HG03095 (cell line): ENCODE measurements at regions not wholly inside any gene's neighbourhood (a gene's known extent, or its start where the extent isn't known, plus 50 kb on each side); places are given as distances from the start of the nearest gene placed in this dataset.
"Not testable (repeated sequence)": the region's sequence is repeated elsewhere in the genome, so short reads cannot be mapped to it uniquely, and the experiment has no call there.

ENCODE experiments used
- ATAC-seq: cut with Tn5 transposase; IDR thresholded peaks from one replicate; pipeline ENCODE4 v1.9.1; 2021; ENCODE audit warnings: moderate library complexity; ENCODE audit not compliant: unreplicated experiment

DNA sequence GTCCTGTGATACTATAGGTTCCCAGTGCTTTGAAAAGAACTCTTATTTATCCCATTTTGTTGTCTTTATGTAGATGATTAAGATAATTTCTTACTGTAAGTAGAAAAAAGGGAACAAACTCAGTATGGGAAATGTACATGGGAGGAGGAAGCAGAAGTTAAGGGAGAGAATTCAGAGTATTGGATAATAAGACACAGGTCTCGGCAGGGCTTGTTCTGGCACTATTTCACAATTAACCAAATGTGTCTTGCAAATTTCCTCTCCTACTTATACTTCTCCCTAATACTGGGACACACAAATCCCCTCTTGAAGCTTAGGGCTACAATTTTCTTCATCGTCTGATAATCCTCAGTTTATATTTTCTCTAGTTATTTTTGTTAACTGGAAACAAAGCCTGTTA is 744.0 kb downstream of the ADCYAP1 start:
- no peak for ATAC-seq

DNA sequence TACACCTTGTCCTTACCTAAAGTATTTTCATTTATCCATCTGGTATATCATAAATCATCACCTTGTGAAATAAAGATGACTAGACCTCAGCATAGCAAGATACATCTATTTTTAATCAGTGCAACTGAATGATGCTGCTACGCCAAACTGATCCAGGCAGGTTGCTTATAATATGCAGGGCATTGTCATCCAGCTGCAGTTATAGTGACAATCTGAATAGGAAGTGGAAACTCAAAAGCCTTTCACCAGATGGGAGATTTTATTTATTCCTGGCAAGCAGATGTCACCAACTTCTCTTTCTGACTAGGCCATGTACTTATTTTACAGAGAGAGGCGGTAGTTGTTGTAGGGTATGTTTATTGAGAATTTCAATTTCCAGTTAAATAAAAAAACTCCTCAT is 747.3 kb downstream of the ADCYAP1 start:
- no peak for ATAC-seq

DNA sequence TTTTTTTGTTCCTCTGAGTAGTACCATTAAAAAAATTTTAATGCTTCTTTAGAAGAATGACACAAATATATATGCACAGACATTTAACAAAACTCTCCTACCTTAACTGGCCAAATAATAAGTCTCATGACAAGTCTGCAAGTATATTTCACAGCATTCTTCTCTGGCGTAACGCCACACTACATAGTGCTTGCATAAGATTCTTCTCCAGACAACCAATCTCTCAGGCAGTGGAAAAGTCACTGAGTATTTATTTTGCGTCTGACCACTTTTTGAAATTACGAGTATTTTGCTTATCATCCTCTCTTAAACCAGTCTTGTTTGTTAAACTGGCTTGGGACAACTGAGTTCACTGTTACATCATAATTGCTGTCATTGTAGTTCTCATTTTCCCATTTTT is 749.2 kb downstream of the ADCYAP1 start:
- ATAC-seq, result no peak

DNA sequence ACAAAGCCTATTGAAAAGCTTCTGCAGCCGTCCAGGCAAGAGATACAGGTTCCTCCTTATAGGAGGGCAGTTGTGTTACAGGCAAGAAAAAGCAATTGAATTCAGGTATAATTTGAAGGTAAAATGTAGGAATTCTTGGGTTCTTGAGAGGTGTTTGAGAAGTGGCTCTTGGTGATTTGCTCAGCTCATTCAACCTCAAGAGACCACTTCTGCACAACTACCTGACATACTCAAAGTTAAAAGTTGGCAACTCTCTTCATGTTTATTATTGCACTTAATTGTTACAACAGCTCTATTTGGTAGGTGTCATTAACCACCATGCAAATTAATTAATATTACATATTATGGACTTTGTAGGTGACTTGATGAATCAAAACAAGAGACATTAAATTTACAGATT is 753.2 kb downstream of the ADCYAP1 start:
- ATAC-seq, result no peak

DNA sequence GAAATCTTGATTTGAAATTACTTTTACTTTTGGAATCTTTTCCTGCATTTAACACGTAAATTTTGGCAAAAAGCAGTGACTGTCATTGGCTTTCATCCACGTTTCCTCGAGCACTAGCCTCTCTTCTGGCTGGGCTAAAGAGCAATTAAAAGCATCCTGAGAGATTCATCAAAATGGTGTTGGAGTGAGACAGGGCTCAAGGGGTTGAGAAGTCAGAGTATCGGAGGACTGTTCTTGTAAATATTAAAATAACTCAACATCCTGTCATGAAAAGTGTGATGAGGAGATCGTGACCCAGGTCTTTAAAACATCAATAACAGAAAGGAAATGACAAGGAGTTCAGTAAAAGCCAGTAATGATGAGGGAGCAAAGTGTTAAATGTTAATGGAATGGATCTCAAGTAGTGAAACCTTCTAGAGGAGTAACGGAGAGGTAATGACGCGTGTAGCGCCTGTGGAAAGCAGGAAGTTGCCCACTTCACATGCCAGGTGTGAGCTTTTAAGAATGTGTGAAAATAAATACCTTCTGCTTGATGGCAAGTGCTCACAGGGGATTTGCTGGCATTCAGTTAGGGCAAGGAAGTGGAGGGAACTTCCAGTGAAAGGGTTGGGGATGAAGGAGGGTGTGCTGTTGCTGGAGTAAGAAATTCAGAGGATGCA is 754.4 kb downstream of the ADCYAP1 start:
- ATAC-seq, result no peak

DNA sequence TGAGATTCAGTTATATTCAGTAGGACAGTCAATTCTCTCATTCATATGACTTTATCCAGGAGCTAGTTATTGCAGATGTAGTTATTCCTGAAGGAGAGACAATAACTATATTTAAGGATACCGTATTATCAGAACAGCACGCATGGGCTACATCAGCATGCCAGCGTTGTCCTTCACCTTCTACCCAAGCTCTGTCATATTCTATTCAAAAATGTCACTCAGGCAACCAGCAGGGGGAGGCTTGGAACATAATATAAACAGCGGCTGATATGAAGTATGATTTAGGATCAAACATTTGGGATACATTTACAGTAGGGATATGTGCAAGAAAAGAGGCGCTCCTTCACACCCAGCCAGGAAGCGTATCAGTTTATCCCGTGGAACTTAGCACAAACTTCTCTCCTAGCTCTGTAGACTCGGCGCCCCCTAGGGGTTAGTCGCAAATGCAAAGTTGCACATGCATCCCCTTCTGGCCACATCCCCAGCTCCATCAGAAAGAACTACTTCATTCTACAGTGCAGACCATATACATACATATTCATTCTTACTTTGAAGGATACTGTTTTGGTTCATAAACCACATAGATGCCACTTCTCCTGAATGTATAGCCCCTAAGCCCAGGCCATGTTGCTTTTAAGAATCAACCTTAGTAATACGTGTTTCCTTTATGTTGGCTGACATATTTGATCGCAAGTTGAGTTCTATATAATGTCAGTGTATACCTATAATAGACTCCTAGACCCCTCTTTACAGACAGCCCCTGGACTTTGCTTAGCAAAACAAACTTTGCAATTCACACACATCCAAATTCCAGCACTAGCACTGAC is 759.4 kb downstream of the ADCYAP1 start:
- no peak for ATAC-seq

DNA sequence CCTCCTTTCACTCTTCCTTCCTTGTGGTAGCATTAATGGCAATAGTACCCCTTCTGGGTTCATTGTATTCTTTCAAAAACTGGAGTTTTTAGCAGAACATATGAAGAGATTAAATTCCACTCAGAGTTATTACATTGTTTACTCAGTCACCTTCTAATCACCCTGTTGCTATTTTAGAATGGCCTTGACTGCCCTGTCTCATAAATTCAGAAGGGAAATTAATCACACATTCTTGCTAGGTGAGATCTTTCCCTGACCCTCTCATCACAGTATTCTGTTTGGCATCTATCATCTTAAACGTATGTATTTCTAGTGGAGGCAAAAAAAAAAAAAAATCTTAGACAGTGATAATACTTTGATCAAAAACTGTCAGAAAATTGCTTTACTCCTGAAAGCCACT is 760.4 kb downstream of the ADCYAP1 start:
- no peak for ATAC-seq

DNA sequence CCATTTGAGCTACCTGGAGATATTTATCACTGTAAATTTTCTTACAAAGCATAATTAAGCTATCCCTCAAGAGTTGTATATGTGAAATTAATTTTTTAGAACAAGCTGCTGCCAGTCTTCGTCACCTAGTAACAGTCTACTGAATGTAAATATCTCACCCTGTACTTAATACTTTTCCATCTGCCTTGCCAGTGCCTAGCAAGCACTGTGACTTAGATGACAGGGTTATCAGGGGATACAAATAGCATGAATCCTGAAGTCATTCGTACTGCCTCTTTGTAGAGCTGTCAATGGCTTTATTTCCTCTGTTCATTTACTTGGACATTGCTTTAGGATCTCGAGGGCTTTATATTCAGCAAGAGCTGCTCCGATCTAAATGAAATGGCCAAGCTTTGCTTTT is 763.6 kb downstream of the ADCYAP1 start:
- no peak for ATAC-seq

DNA sequence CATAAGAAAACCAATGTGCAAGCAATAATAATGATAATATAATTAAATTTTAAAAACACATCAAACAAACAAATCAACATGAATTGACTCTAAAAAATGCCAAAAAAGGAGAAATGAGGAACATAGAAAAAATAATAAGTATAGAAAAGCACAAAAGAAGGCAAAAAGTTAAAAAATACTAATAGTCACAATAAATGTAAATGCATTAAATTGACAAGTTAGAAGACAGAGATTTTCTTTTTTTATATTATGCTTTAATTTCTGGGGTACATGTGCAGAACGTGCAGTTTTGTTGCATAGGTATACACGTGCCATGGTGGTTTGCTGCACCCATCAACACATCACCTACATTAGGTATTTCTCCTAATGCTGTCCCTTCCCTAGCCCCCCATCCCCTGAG is 767.0 kb downstream of the ADCYAP1 start:
- ATAC-seq, result not testable (repeated sequence)

DNA sequence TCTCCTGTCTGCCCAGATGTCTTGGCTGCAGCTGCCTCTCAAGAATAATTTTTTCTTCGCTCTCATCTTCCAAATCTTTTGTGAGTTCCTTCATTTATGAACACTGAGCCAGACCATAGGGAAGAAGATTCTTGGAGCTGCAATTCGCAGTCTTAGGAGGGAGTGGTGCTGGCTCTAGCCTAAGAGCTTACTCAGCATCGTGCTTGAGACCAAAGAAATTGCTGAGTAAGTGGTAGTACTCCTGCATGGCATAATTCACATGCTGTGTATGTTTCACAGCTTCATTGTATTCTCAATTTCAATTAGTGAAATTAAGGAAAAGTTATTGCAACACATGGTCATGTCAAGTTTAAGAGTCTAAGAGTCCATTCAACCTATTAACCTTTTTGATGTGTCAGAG is 771.7 kb downstream of the ADCYAP1 start:
- no peak for ATAC-seq

DNA sequence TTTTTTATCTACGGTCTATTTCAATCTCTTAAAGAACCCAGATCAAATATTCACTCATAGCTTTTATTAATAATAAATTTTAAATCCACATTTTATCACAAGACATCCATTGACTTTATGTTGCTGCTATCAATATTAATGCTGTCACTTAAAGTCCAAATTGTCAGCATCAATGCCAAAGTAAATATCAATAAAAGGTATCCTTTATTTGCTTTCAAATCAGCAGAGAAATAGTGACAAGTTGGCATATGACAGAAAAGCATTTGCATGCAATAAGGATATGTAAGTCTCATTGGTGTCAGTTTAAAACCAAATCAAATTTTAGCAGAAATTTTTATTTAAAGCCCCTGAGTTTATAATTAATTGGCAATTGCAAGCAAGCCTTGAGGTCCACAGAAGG is 775.4 kb downstream of the ADCYAP1 start:
- ATAC-seq, result no peak

DNA sequence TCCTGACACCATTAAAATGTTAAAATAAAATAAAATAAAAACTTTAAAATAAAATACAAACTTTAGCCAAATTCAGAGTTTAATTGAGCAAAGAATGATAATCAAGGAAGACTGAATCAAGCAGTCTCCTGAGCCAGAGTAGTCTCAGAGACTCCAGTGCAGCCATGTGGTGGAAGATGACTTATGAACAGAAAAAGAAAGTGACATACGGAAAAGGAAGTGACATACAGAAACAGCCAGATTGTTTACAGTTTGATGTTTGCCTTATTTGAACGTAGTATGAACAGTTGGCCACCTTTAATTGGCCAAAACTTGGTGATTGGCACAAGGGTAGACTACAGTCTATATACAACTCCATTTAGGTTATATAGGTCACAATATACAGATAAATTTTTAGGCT is 787.2 kb downstream of the ADCYAP1 start:
- ATAC-seq, result no peak

DNA sequence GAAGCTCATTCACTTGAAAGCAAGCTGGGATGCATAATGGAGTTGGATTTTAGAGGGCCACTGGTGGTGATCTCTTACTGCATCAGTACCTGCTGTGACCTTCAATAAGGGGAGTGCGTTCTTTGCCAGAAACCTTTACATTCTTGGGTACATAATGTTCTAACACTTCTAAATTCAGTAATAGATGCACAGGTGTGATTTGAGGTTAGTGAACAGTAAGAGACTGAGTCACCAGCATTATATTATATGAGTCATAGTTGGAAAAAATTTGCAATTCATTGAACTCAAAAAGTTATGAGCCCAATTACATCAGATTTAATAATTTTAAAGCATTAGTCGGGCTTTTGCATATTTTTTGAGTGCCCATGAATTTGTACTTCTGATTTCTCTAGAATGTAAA is 803.3 kb downstream of the ADCYAP1 start:
- no peak for ATAC-seq

DNA sequence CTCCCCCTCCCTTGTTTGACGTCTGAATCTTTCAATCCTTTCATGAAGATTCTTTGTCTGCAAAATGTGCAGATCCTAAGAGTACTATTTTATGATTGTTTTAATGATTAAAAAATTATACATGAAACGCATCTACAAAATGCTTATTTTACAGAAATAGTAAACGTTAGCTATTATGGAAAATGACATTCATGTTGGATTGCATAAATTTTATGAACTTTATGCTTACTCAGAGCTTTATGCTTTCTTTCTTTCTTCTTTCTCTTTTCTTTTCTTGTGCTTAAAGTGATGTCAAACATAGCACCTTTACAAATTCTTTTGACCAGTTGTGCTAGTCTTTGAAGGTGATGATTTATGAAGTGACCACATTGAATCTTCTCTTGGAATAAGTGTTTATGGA is 805.4 kb downstream of the ADCYAP1 start:
- no peak for ATAC-seq

DNA sequence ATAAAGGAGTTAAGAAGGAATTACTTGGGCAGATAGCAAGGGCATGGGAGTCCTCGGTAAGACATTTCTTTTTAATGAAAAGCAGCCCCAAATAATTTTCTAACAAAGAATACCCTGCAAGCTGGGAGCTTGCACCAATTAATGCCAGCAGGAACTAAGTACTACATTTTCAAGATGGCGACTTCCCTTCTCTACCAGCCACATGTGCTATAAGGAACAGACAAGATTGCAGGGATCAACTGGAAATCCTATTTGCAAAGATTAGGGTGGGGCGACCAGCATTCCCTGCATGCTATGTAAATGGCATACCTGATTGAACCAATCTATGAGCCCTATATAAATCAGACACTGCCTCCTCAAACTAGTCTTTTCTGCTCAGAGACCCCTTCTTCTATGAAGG is 827.5 kb downstream of the ADCYAP1 start:
- ATAC-seq, result no peak

DNA sequence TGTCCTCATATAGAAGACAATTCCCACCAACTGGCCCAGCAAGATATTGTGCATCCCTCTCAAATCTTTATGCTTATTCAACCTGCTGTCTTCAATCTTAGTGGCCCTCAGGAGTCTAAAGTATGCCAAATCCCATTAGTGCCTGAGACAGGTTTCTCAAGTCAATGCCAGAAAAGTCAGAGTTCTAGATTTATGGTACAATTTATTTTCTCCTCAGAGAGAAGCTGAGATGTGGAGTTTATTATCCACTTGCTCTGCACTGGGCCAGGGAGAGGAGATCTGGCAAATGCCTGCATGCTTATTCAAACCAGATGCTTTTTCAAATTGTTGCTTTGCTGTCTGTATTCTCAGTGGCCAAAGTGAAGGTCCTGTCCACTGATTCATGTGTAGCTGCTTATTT is 825.2 kb downstream of the METTL4 start:
- no peak for ATAC-seq

DNA sequence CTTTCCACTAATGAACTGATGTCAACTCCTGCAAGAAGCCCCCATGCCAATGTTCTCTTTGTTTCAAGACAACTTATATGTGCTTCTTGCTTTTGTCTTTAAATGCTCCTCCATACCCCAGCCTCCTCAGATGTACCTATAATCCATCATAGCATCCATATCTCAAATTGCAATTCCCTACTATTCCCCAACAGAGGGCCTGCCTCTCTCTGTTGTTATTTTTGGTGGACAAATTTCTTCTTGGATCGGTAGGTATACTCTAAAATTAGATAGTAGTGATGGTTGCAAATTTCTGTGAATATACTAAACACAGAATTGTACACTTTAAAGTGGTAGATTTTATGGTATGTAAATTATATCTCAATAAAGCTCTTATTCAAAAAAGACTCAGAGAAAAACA is 820.1 kb downstream of the METTL4 start:
- no peak for ATAC-seq

DNA sequence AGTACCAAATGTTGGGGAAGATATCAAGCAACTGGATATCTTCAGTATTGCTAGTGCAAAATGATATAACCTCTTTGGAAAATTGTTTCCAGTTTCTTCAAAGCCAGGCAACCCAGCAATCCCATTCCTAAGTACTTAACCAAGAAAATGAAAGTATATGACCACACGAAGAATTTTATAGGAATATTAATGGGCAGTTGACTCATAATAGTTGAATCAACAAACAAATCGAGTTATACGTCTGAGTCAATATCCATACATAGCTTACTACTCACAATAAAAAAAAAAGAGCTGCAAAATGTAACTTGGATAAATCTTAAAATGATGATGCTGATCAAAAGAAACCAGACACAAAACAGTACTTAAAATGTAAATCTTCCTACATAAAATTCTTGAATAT is 810.4 kb downstream of the METTL4 start:
- ATAC-seq, result no peak

DNA sequence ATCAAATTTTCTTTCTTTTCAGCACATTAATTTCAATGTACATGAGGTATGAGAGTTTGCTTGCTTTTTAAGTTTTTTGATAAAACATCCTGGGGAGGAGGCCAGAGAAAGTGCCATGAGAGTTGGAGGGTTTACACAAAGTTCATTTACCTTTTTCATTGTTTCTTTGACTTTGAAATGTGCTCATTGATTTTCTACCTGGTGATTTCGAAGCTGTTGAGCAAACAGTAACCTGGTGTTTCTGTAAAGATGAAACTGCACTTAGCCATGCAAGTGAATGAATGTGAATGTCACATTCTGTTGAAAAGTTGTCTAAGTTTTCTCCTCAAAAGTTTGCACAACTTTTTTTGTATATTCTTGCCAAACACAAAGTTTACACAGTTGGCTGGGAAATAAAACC is 797.0 kb downstream of the METTL4 start:
- ATAC-seq, result no peak

DNA sequence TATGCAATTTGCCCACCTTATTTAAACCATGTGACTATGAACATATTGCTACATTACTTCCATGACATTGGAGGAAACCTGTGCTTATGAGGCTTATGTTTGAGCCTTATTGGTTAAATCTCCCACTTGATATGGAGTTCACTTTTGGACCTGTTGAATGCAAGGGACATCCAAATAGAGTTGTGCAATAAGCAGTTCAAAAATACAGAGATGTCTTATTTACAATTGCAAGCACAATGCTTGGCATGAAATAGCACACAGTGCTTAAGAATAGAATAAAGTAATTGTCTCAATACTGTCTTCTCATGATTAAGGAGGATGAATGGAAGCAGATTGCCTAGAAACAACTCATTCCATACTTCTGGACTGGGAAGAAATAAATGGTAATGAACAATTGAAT is 793.5 kb downstream of the METTL4 start:
- ATAC-seq, result no peak

DNA sequence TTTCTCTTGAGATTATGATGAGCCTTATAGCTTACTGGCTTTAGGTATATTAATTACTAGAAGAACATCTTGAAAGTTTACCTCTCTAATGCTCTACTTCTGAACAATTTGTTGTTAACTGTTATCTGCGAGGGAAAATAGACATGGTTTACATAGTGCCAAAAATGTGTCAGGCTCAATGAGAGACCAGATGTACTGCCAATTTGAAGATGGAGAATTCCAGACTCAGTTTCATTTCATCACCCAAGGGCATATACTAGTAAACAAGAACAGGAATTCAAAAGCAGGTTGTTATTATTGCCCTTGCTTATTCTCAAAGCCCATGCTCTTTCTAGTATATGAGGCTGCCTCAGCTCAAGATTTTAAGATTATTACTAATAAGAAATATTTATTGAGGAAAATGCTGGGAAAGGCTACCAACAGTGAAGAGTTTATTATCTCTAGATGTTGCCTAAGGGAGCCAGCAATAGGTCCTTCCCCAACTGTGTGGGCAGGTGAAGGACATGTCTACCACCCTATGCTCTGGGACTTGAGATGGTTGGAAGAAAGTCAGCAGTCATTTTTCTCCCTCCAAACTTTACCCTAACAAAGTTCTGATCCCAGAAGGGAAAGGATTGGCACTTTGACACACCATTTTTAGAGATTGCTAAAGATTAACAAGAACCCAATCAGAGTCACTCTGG is 792.7 kb downstream of the METTL4 start:
- ATAC-seq, result no peak

DNA sequence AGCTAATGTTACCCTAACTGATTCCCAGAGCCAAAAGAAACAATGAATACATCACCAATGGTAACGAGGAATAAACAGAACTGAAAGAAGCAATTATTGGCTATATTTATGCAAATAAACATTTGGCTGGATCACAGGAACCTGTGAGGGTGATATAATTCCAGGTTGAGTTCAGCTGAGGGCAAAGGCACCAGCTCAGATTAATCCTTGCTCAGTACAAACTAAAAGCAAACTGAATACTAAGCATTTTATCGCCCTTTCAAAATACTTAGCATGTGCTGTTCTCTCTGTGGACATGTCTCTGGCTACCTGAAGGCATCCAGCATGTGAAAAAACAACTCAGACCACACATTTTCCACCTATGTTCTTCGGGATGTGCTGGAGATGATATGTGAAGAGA is 791.7 kb downstream of the METTL4 start:
- no peak for ATAC-seq
